Stromal cell of bone marrow (primary cell): ENCODE measurements at regions not wholly inside any gene's neighbourhood (a gene's known extent, or its start where the extent isn't known, plus 50 kb on each side); places are given as distances from the start of the nearest gene placed in this dataset.

Experiments used
- DNase-seq: peaks from one replicate; pipeline ENCODE4 v3.0.0-alpha.2; 2012; ENCODE audit warnings: low read depth

DNA sequence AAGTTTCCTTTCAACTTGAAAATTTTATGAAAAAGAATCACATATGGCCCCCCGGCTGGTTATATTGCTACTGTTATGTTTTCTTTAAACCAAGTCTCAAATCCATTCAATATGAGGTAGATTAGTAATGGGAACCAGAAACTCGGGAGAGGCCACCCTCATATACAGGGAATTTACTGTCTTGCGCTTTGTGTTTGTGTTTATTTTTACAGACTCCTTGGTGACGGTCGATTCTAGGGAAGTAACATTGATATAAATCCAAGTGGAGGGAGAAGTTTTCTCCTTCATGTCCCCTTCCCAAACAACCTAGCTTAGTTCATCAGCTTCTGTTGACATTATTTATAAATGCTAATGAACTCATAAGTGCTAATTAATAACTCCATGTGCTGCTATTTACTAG is 163.5 kb upstream of the LMO4 start:
- no peak for DNase-seq

- no peak for DNase-seq
Observed at GRCh38 chr1:87167157-87167789, 161.4 kb upstream of the LMO4 start.

DNA sequence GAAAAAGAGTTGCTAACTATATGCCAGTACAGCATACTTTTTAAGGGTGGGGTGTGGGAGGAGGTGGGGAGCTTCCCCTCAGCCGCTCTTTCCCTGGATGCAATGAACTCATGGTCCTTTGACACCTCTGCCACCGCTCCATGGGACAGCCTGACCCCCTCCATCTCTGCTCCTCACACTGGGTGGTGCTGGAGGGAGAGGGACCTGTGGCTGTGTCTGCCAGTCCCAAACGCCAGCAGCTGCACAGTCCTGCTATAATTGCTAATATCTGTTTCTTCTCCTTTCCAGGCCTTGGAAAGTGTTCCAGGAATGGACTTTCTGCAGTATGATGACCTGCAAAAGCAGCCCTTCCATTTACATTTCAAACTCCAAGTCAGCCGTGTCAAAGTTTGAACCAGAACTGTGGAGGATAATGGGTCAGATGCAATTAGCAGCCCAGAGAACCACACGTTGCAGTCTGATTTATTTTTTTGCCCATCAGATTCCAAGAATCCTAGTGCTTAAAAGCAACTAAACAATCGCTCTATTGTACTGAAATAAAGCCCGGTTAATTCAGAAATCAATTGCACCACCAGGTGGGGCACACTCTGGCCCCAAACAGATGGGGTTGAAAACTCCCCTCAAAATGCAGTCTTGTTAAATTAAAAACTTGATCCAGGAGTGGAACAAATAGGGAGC is 160.7 kb upstream of the LMO4 start:
- DNase-seq = no peak

DNA sequence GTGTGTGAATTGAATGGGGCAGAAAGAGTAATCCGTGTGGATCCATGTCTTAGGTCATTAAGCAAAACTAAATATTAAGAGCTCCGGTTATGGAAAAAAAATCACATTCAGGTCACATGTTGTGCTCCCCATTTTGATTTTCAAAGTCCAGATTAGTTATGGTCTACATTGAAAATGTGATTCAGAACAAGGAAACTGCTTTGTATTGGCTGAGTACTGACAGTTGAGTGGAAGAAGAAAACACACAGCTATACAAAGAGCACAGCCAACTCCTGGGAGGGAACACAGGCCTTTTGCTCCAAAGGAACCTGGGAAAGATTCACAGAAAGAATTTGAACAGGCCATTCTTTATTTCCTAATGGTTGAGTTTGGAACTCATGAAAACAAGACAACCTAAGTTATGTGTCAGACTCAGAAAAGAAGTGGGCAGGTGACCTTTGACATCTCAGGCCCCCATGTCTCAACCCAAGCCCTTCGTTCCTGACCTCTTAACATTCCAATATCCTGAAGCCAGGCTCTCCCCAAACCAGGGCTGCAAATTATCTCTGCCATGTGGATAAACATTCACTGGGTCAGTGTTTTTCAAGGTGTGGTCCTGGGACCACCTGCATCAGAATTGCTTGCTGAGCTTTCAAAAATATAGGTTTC is 159.3 kb upstream of the LMO4 start:
- DNase-seq = no peak

- DNase-seq = no peak
Observed at GRCh38 chr1:87170157-87170556, 158.5 kb upstream of the LMO4 start.

DNA sequence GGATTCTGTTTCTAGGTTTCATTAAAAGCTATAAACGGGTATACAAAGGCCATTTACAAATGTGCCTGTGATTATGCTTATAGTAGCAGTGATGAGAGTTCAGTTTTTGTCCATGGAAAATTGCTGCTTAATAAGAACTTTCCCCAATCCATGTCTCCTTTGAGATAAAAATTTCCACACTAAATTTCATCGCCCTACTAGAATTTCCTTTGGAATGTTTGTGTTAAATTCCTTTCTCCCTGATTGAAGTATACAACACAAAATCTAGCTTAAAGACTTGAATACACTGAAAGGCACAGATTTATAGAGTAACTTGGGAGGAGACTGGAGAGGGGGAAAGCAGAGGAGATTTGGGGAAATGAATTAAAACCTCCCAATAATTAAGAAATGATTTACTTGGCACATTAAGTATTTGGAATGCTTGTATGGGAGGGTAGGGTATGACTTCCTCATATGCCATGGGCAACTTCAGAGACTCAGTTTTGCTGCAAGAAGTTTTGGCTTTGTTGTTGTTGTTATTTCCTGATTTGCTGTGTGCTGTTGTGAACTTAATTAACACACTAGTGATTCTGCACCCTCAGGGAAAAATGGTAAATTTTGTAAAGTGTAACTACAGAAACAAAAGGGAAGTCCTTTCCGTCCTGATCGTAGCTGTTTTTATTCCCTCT is 157.6 kb upstream of the LMO4 start:
- no peak for DNase-seq

DNA sequence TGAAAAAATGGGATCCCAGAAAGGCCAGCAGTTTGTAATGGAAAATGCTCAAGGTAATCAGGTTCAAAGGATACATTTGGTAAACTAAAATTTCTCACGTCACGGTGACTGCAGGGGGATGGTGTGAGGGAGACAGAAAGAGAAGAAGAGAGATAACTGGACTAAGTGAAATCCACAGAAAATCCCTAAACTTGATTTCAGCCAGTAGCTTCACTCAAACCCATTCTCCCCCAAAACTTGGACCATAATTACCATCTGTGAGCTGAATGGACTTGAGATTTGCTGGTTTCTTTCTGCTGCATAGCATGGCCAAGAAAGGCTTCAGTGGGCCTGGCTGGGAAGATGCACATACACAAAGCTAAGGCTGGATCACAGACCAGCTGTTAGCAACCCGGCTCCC is 155.4 kb upstream of the LMO4 start:
- no peak for DNase-seq

GRCh38 chr1:87174724-87175245 is 153.9 kb upstream of the LMO4 start:
- no peak for DNase-seq

DNA sequence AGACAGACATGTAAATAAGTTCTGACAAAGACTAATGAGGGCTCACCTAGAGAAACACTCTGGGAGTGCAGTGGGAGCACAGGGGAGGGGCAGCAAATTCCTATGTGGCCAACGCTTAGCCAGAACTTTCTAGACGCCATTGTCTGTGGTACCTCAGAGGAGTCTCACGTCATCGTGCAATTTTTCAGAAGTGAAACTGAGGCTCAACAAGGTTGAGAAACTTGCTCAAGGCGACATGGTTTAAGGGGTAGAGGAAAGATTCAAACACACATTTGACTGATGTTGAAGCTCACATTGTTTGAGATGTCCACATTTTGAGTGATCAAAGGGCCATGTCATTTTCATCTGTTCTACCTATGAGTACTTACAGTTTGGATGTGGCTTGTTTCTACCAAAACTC is 152.6 kb upstream of the LMO4 start:
- DNase-seq = no peak

DNA sequence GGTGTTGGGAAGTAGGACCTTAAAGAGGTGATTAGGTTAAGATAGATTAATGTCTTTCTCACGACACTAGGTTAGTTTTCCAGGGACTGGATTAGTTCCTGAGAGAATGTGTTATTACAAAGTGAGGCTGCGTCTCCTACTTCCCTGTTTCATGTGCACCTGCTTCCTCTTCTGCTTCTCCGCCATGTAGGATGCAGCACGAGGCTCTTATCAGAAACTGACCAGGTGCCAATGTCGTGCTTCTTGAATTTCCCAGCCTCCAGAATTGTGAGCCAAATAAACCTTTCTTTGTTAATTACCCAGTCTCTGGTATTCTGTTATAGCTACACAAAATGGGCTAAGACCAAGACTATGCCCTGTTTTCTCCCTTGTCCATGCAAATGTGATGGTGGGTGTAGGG is 152.2 kb upstream of the LMO4 start:
- no peak for DNase-seq

DNA sequence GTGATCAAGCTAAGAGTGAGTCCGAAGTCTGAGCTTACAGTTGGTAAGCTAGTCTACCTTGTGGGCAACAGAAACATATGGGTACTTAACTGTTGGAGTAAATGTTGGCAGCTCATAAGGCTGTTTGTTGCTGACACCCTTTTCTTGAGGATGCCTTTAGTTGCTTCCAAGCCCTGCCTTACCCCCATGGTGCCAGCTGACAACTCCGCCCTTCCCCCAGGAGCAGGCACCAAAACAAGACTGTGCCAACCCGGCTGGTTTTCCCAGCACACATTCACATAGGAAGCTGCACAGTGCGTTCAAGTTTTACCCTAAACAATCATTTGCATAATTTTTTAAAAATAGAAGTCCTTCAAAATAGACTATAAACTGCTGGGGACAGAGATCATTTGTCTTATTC is 150.2 kb upstream of the LMO4 start:
- DNase-seq = no peak

GRCh38 chr1:87179076-87179810 is 149.4 kb upstream of the LMO4 start:
- DNase-seq = no peak

DNA sequence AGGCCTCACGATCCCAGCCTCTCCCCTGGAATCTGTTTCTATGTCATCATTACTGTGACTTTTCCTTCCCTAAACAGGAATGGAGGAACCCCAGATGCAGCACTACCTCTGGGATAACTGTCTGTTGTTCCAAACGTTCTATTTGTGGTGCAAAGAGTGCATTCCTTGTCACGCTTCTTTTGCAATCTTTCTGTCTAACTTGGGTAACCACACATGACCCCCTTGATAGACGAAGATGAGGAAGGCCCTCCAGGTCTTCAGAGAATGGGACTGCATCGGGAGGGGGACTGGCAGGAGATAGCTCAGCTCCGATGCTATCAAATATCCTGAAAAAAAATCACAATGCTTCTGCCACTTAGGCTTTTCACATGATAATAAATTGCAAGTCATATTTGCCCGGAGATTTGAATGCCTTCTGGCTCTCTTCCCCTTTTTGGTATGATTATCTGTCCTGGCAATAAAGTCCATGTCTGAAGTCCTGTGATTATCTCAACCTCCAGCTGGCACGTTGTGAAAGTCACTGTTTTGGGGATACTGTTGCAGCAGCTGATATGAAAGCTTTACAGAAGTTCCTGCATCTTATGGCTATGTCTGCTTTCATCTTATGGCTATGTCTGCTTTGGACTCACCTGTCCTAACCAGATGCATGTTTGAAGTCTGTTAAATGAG is 148.7 kb upstream of the LMO4 start:
- DNase-seq = no peak

DNA sequence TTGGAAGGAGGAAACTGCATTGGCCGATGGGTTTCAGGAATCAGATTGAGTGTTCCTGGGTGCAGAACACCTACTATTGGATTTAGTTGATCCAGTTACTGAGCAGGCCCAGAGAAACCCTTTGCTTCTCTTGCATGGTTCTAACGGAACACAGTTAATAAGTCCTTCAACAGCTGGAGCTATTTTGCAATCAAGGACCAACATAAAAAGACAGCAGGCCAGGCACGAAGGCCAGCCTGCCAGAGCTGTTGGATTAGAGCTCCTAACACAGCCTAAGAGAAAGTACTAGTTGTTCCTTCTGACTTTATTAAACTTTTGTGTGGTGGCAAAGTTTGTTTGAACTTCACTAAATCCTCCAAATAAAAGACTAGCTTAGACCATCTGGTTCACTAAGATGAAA is 148.0 kb upstream of the LMO4 start:
- DNase-seq = no peak

GRCh38 chr1:87182611-87183010 is 146.1 kb upstream of the LMO4 start:
- no peak for DNase-seq

DNA sequence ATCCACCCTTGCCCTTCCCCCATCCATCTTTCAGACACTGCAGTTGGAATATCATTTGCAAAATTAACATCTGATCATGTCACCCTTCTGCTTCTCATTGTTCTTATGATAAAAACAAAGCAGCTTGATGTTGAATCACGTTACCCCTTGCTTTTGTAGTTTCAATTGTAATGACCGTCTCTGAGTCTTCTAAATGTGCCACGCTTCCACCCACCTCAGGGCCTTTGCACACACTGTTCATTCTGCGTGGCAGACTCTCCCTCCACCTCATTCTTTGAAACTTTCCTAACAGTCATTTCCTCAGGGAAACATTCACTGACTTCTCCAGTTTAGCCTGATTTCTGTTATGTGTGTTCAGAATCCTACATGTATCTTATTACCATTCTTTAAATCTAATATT is 143.6 kb upstream of the LMO4 start:
- DNase-seq = no peak

- DNase-seq = no peak
Observed at GRCh38 chr1:87186346-87186745, 142.3 kb upstream of the LMO4 start.

GRCh38 chr1:87188640-87189039 is 140.0 kb upstream of the LMO4 start:
- no peak for DNase-seq

DNA sequence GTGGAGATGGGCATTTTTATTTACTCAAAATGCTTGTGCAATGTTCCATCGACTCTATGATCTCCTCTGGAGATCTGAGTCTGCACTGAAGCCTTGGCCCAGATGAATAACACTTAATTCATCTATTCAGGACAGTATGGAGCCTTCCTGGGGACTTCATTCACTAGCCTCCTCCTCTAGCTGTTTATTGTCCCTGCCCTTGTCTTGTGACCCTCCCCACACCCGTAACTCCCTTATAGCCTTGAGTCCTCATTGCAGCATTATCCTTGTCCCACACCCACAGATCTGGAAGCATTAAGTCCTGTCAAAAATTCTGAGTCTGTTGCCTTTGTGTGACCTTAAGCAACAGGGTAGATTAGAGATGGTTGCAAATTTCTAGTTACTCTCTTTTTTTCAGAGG is 138.3 kb upstream of the LMO4 start:
- DNase-seq = no peak

DNA sequence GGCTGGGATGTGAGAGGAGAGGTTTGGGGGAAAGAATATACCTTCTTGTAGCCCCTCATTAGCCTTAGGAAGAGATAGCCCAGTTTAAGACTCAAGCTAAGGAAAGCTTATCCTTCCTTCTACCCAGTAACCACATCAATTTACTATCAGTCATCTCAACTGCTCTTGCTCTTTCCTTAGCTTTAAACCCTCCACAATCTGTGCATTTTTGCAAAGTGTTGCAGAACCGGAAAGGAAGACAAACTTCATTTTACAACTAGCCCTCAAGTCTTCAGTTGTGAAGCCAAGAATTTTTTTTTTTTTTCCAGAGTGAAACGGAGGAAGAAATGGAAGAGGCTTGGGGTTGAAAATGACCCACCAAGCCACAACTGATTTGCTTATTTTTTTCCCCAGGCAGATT is 137.0 kb upstream of the LMO4 start:
- DNase-seq = no peak

GRCh38 chr1:87194271-87194774 is 134.4 kb upstream of the LMO4 start:
- DNase-seq = no peak
